ENCODE measurements at regions not wholly inside any gene's neighbourhood (a gene's known extent, or its start where the extent isn't known, plus 50 kb on each side); places are given as distances from the start of the nearest gene placed in this dataset.

- Mint-ChIP-seq H3K36me3 (ENCODE audit: insufficient read depth, unreplicated experiment) (no peaks in the 10 kb centered on the region), H3K4me3 (ENCODE audit: unreplicated experiment) (no peak overlapping the region), H3K9me3 (ENCODE audit: unreplicated experiment) (no peaks in the 10 kb centered on the region), H3K27ac (ENCODE audit: low read depth, unreplicated experiment) (no peak overlapping the region), H3K27me3 (ENCODE audit: insufficient read depth, unreplicated experiment) (peaks cover 92% of the 10 kb centered on the region), H3K4me1 (ENCODE audit: insufficient read depth, unreplicated experiment) (no peaks in the 10 kb centered on the region)
- CTCF ChIA-PET = interaction anchor here (0.6 to 1.3 kb wide), 5 partner anchors 9 to 669 kb away, joined by 3 to 7 read pairs (median 3); no protein-coding TSS in a partner anchor
- intact Hi-C loops (cut with micrococcal nuclease) = no loop called here
- DNase-seq (ENCODE audit: unreplicated experiment) = no peak
- no peak for TF ChIP-seq CTCF (IDR thresholded peaks at IDR 0.05; ENCODE audit: unreplicated experiment)
- POLR2A ChIA-PET = no interaction called here
- no TSS peak for BruUV-seq (replicated peaks)
Measured at GRCh38 chr20:61135968-61136367, 116.1 kb upstream of the CDH4 start.

- no peak overlapping the region for H3K27ac Mint-ChIP-seq (ENCODE audit: low read depth, unreplicated experiment)
- no peaks in the 10 kb centered on the region for H3K36me3 Mint-ChIP-seq (ENCODE audit: insufficient read depth, unreplicated experiment)
- CTCF ChIA-PET = interaction anchor here (0.6 kb wide), 1 partner anchor 491 kb away, joined by 3 read pairs; no protein-coding TSS in a partner anchor
- BruUV-seq (replicated peaks) = no TSS peak
- H3K4me1 Mint-ChIP-seq (ENCODE audit: insufficient read depth, unreplicated experiment) = no peaks in the 10 kb centered on the region
- no peak for DNase-seq (ENCODE audit: unreplicated experiment)
- no peaks in the 10 kb centered on the region for H3K9me3 Mint-ChIP-seq (ENCODE audit: unreplicated experiment)
- H3K27me3 Mint-ChIP-seq (ENCODE audit: insufficient read depth, unreplicated experiment) = peaks cover 87% of the 10 kb centered on the region
- H3K4me3 Mint-ChIP-seq (ENCODE audit: unreplicated experiment) = no peak overlapping the region
- POLR2A ChIA-PET = no interaction called here
- no peak for TF ChIP-seq CTCF (IDR thresholded peaks at IDR 0.05; ENCODE audit: unreplicated experiment)
- intact Hi-C loops (cut with micrococcal nuclease) = no loop called here
Measured at GRCh38 chr20:61138566-61138965, 113.5 kb upstream of the CDH4 start.

GRCh38 chr20:61139031-61139430 is 113.0 kb upstream of the CDH4 start:
- Mint-ChIP-seq H3K4me3 (ENCODE audit: unreplicated experiment) (no peak overlapping the region), H3K9me3 (ENCODE audit: unreplicated experiment) (no peaks in the 10 kb centered on the region), H3K36me3 (ENCODE audit: insufficient read depth, unreplicated experiment) (no peaks in the 10 kb centered on the region), H3K27me3 (ENCODE audit: insufficient read depth, unreplicated experiment) (peaks cover 87% of the 10 kb centered on the region), H3K27ac (ENCODE audit: low read depth, unreplicated experiment) (no peak overlapping the region), H3K4me1 (ENCODE audit: insufficient read depth, unreplicated experiment) (no peaks in the 10 kb centered on the region)
- no peak for DNase-seq (ENCODE audit: unreplicated experiment)
- intact Hi-C loops (cut with micrococcal nuclease) = no loop called here
- no TSS peak for BruUV-seq (replicated peaks)
- ChIA-PET POLR2A (no interaction called here), CTCF (interaction anchor here (0.6 kb wide), 1 partner anchor 491 kb away, joined by 3 read pairs; no protein-coding TSS in a partner anchor)
- no peak for TF ChIP-seq CTCF (IDR thresholded peaks at IDR 0.05; ENCODE audit: unreplicated experiment)

- Mint-ChIP-seq H3K27me3 (ENCODE audit: insufficient read depth, unreplicated experiment) (peaks cover 87% of the 10 kb centered on the region), H3K4me1 (ENCODE audit: insufficient read depth, unreplicated experiment) (no peaks in the 10 kb centered on the region), H3K9me3 (ENCODE audit: unreplicated experiment) (no peaks in the 10 kb centered on the region), H3K36me3 (ENCODE audit: insufficient read depth, unreplicated experiment) (no peaks in the 10 kb centered on the region), H3K27ac (ENCODE audit: low read depth, unreplicated experiment) (no peak overlapping the region), H3K4me3 (ENCODE audit: unreplicated experiment) (no peak overlapping the region)
- intact Hi-C loops (cut with micrococcal nuclease) = no loop called here
- CTCF ChIA-PET = no interaction called here
- TF ChIP-seq CTCF (IDR thresholded peaks at IDR 0.05; ENCODE audit: unreplicated experiment) = no peak
- DNase-seq (ENCODE audit: unreplicated experiment) = no peak
- POLR2A ChIA-PET = no interaction called here
- BruUV-seq (replicated peaks) = no TSS peak
Measured at GRCh38 chr20:61140576-61140975, 111.5 kb upstream of the CDH4 start.
